Neural cell (in vitro differentiated cells): ENCODE measurements at regions not wholly inside any gene's neighbourhood (a gene's known extent, or its start where the extent isn't known, plus 50 kb on each side); places are given as distances from the start of the nearest gene placed in this dataset.

Experiments
- H2AFZ ChIP-seq: fragments of 200-600, 300-800 bp; sonication (generic), shearing (Covaris generic); 2 replicates; pipeline ENCODE4 v1.6.0; 2014; ENCODE audit warnings: low read depth, mild to moderate bottlenecking, antibody characterized with exemption, low read length, moderate library complexity
- H3F3A ChIP-seq: fragments of 200-600 bp; shearing (Covaris generic); 2 replicates; pipeline ENCODE4 v1.6.1; 2016; ENCODE audit warnings: mild to moderate bottlenecking, moderate library complexity, mixed read lengths, antibody characterized with exemption, low read length; ENCODE audit not compliant: insufficient read depth, poor library complexity, severe bottlenecking
- H3K27ac ChIP-seq: fragments of 200-600, 300-800 bp; sonication (generic), shearing (Covaris generic); 2 replicates; pipeline ENCODE4 v1.5.1; 2014; ENCODE audit warnings: mild to moderate bottlenecking, low read length, moderate library complexity
- H3K27me3 ChIP-seq: fragments of 300-800, 200-600 bp; sonication (generic), shearing (Covaris generic); 2 replicates; pipeline ENCODE4 v1.6.0; 2014; ENCODE audit warnings: mild to moderate bottlenecking, low read depth, low read length, moderate library complexity; ENCODE audit not compliant: insufficient read depth
- H3K36me3 ChIP-seq: fragments of 300-800, 200-600 bp; sonication (generic), shearing (Covaris generic); 2 replicates; pipeline ENCODE4 v1.5.1; 2014; ENCODE audit warnings: mild to moderate bottlenecking, antibody characterized with exemption, low read length, moderate library complexity; ENCODE audit not compliant: insufficient read depth
- H3K4me2 ChIP-seq: fragments of 300-800, 200-600 bp; sonication (generic), shearing (Covaris generic); 2 replicates; pipeline ENCODE4 v1.6.0; 2014; ENCODE audit warnings: mild to moderate bottlenecking, low read length
- H3K4me3 ChIP-seq: fragments of 300-800, 200-600 bp; sonication (generic), shearing (Covaris generic); 2 replicates; pipeline ENCODE4 v1.5.1; 2014; ENCODE audit warnings: mild to moderate bottlenecking, low read length, moderate library complexity
- H3K79me2 ChIP-seq: fragments of 200-600 bp; shearing (Covaris generic); replicated peaks from 2 replicates; pipeline ENCODE4 v1.6.0; 2014; ENCODE audit warnings: mild to moderate bottlenecking, low read length, moderate library complexity; ENCODE audit not compliant: insufficient read depth
- H3K9ac ChIP-seq: fragments of 300-800, 200-600 bp; sonication (generic), shearing (Covaris generic); 2 replicates; pipeline ENCODE4 v1.6.1; 2016; ENCODE audit warnings: mild to moderate bottlenecking, low read length, mixed read lengths
- H3K9me2 ChIP-seq: fragments of 200-600 bp; shearing (Covaris generic); 2 replicates; pipeline ENCODE4 v1.6.1; 2016; ENCODE audit warnings: mild to moderate bottlenecking, low read length, mixed read lengths; ENCODE audit not compliant: insufficient read depth
- H3K9me3 ChIP-seq: fragments of 200-600, 300-800 bp; sonication (generic), shearing (Covaris generic); 2 replicates; pipeline ENCODE4 v1.6.1; 2016; ENCODE audit warnings: mild to moderate bottlenecking, mixed run types, low read length, moderate library complexity, mixed read lengths
- H4K20me1 ChIP-seq: fragments of 200-600 bp; shearing (Covaris generic); 2 replicates; pipeline ENCODE4 v1.6.1; 2016; ENCODE audit warnings: mild to moderate bottlenecking, mixed run types; ENCODE audit not compliant: insufficient read depth
- CTCF ChIP-seq: fragments of 450-650 bp; IDR thresholded peaks from 2 replicates; pipeline ENCODE4 v1.5.1; 2014; ENCODE audit warnings: antibody characterized with exemption, mild to moderate bottlenecking, moderate library complexity; ENCODE audit not compliant: poor library complexity, severe bottlenecking
- EP300 ChIP-seq: fragments of 450-650 bp; conservative IDR thresholded peaks from 2 replicates; pipeline ENCODE4 v1.6.1; 2014; ENCODE audit warnings: antibody characterized with exemption, mild to moderate bottlenecking, moderate library complexity; ENCODE audit not compliant: poor library complexity, severe bottlenecking
- EZH2 ChIP-seq: fragments of 200-600, 300-800 bp; shearing (Covaris generic), sonication (generic); IDR thresholded peaks from 2 replicates; pipeline ENCODE4 v1.6.1; 2014; ENCODE audit warnings: antibody characterized with exemption, low read length, borderline replicate concordance, mild to moderate bottlenecking; ENCODE audit not compliant: insufficient read depth, poor library complexity, severe bottlenecking
- MXI1 ChIP-seq: fragments of 450-650 bp; conservative IDR thresholded peaks from 2 replicates; pipeline ENCODE4 v1.6.1; 2014; ENCODE audit warnings: antibody characterized with exemption, mild to moderate bottlenecking; ENCODE audit not compliant: poor library complexity, severe bottlenecking
- POLR2AphosphoS5 ChIP-seq: IDR thresholded peaks from 2 replicates; pipeline ENCODE4 v1.6.1; 2012
- RAD21 ChIP-seq: fragments of 450-650 bp; conservative IDR thresholded peaks from 2 replicates; pipeline ENCODE4 v1.6.1; 2014; ENCODE audit warnings: antibody characterized with exemption, mild to moderate bottlenecking, moderate library complexity
- REST ChIP-seq: IDR thresholded peaks from 2 replicates; pipeline ENCODE4 v1.6.1; 2012; ENCODE audit warnings: borderline replicate concordance
- SMC3 ChIP-seq: fragments of 450-650 bp; conservative IDR thresholded peaks from 2 replicates; pipeline ENCODE4 v1.6.1; 2014; ENCODE audit warnings: antibody characterized with exemption, mild to moderate bottlenecking, moderate library complexity; ENCODE audit not compliant: poor library complexity
- TAF1 ChIP-seq: IDR thresholded peaks from 2 replicates; pipeline ENCODE4 v1.6.1; 2012; ENCODE audit warnings: low read depth

- no peaks in the 10 kb centered on the region for H3K9me3 ChIP-seq
- H3K27me3 ChIP-seq, result no peaks in the 10 kb centered on the region
- TF ChIP-seq CTCF (no peak), SMC3 (no peak)
- no peaks in the 10 kb centered on the region for H3K36me3 ChIP-seq
- H3K9ac ChIP-seq, result no peak overlapping the region
- no peak overlapping the region for H3K4me3 ChIP-seq
- no peaks in the 10 kb centered on the region for H3K79me2 ChIP-seq
- H4K20me1 ChIP-seq, result no peaks in the 10 kb centered on the region
- H3K4me2 ChIP-seq, result no peak overlapping the region
- H2AFZ ChIP-seq, result no peak overlapping the region
- no peak overlapping the region for H3K27ac ChIP-seq
- no peaks in the 10 kb centered on the region for H3K9me2 ChIP-seq
- no peaks in the 10 kb centered on the region for H3F3A ChIP-seq
These were observed 178.9 kb upstream of the IVNS1ABP start for GRCh38 chr1:185495898-185496297.

- no peak overlapping the region for H3K4me3 ChIP-seq
- H3F3A ChIP-seq, result no peaks in the 10 kb centered on the region
- TF ChIP-seq EP300 (no peak), CTCF (no peak), EZH2 (no peak), MXI1 (no peak), REST (no peak), SMC3 (no peak), TAF1 (no peak), RAD21 (no peak), POLR2AphosphoS5 (no peak)
- no peaks in the 10 kb centered on the region for H3K9me3 ChIP-seq
- H3K9me2 ChIP-seq, result no peaks in the 10 kb centered on the region
- no peaks in the 10 kb centered on the region for H4K20me1 ChIP-seq
- H2AFZ ChIP-seq, result no peak overlapping the region
- no peak overlapping the region for H3K4me2 ChIP-seq
- no peaks in the 10 kb centered on the region for H3K27me3 ChIP-seq
- no peaks in the 10 kb centered on the region for H3K36me3 ChIP-seq
- no peak overlapping the region for H3K27ac ChIP-seq
- no peaks in the 10 kb centered on the region for H3K79me2 ChIP-seq
- H3K9ac ChIP-seq, result no peak overlapping the region
These were observed 178.0 kb upstream of the IVNS1ABP start for GRCh38 chr1:185495007-185495406.
